GM19395 (cell line): ENCODE measurements at regions not wholly inside any gene's neighbourhood (a gene's known extent, or its start where the extent isn't known, plus 50 kb on each side); places are given as distances from the start of the nearest gene placed in this dataset.
"Not testable (repeated sequence)": the region's sequence is repeated elsewhere in the genome, so short reads cannot be mapped to it uniquely, and the experiment has no call there.

ENCODE experiments used
- ATAC-seq: cut with Tn5 transposase; IDR thresholded peaks from one replicate; pipeline ENCODE4 v1.9.1; 2021; ENCODE audit warnings: mild to moderate bottlenecking, moderate library complexity; ENCODE audit not compliant: unreplicated experiment

DNA sequence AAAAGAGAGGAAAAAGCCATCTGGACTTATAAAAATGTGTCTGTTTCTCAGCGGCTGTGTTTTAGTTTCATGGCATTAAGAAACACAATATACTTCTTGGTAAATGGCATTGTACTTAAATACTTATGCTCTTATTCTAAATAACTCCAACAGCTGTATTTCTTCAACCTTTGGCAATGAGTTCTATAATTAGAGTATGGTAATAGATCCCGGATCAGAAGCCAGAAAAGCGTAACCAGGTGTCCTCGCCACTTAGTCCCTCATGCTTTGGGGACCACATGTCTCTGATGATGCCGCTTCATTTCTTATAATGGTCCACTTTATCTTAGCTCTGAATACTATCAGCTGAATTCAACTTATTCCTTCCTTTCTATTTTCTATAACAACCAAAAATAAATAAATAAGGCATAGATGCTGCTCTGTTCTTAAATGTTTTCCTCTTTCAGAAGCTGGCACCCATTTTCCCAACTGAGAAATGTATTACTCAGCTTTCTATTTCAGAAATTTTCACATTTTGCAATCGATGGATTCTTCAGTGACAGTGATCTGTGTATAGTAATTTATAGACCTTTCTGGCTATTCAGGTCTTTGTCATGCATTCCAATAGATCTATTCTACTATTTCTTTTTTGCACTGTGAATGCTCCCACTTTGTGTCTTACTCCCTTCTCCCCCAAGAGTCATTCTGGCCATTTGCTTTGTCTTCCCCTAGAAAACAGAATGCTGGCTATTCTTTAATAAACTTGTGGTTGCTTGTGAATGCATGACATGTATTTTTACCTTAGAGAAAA, 87.6 kb upstream of the KBTBD8 start:
- ATAC-seq, result no peak

DNA sequence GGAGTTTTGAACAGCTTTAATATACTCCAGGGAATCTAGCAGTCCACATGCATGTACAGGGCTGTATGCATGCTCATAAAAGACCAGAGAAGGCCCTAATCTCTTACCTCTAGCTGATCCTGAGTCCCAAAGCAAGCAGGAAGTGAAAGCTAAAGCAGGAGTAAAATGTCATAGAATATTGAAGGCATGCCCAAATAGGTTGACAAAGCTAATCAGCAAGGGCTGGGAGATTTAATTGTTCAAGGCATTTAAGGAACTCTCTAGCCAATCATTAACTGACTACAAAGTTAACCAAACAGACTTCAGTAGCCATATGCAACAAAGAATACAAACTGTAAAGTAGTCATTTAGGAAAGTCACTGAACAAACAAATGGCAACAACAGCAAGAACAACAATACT, 85.8 kb upstream of the KBTBD8 start:
- ATAC-seq, result no peak

DNA sequence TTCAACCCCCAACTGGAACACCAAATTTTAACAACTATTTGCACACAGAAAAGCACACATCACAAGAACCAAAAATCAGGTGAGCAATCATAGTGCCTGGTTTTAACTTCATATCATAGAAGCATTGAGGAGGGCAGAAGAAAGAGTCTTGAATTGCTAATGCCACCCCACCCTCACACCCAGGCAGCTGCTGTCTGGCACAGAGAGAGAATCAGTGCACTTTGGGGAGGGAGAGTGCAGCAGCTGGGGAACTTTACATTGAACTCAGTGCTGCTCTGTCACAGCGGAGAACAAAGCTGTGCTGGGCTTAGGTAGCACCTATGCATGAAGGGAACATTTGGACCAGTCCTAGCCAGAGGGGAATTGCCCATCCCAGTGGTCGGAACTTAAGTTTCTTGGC, 76.0 kb upstream of the KBTBD8 start:
- ATAC-seq, result no peak

DNA sequence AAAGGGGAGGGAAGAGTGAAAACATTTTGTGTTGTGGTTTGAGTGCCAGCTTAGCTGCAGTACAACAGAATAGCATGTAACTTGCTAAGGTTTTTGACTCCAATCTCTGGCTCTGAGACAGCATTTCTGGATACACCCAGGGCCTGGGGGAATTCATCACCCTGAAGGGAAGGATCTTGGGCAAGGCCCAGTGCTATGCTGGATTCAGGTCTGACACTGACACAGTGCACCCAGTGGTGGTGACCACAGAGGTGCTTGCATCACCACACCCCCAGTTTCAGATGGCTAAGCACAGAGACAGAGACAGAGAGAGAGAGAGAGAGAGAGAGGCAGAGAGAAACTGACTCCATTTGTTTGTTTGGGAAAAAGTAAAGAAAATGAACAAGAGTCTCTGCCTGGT, 74.1 kb upstream of the KBTBD8 start:
- no peak for ATAC-seq

DNA sequence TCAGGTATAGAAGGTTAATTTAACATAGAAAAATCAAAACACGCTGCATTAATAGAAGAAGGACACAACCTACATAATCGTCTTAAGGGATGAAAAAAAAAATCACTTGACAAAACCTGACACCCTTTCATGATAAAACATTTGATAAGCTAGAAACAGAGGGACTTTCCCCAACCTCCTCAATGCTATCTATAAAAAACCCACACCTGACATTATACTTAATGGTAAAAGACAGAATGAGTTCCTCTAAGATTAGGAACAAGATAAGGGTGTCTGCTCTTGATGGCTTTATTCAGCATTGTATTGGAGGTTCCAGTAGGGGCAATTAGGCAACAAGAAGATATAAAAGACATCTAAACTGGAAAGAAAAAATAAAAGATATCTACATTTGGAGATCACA, 69.9 kb upstream of the KBTBD8 start:
- ATAC-seq, result no peak

DNA sequence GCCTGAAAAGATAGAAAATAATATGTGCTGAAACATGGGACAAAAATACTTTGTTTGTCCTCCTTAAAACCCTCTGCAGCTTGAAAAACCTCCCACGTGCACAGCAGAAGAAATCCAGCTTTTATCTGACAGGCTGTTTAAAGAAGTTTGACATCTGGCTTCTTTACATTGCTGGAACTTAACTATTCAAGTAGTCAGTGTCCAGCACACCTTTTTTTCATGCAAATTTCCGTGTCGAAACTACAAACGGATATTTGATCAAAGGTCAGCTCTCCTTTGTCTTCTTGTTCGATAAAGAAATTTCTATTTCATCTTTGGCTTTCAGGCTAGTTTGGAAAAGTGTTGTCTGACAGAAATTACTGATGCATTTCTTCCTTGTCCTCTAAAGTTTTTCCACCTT, 66.8 kb upstream of the KBTBD8 start:
- no peak for ATAC-seq

DNA sequence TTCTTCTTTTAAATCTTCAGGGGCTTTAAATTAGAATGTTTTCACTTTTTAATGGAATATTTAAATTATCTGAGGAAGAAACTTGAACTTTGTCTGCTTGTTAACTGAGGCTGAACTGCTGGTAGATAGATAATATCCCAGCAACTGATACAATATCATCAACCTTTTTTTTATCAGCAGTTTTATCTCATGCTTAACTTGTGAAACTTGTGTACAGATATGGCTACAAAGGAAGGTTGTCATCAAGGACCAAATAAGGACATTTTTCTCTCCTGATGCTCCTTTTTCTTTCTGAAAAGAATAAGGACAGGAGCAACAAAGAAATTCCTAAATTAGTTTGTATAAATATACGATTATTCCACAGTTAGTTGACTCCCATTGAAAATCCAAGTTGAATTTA, 66.4 kb upstream of the KBTBD8 start:
- no peak for ATAC-seq

DNA sequence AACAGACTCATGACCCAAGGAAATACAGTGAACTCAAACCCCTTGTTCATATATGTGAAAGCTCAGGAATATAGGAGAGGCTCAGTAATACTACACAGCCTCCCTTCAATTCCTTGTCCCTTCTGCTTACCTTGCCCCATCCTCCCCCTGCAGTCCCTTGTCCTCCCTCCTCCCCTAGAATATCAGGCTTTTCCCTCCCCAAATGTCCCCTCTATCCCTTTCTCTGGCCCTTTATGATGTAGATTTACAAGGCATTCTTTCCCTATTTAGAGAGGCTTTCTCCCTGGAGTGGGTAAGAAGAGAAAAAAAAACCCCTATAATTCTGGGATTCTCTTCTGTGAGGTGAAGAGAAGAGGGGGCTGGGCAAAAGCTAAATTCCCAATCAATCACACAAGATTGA, 64.9 kb upstream of the KBTBD8 start:
- ATAC-seq, result no peak

DNA sequence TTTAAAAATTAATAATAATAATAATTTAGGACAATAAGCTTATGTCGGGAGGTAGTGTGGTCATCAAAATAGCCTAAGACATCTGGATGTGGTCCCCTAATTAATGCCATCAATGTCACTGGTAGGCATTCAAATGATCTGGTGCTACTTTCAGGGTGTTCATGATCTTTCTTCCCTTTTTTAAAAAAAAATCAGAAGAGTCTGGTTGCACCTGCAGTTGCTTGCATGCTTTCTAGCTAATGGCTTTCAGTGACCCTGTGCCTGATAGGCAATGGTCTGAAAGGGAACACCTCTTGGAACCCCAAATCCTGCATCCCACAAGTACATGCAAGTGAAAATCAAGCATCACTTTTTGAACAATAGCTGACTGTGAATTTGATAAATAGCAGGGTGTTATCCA, 64.1 kb upstream of the KBTBD8 start:
- ATAC-seq, result no peak

DNA sequence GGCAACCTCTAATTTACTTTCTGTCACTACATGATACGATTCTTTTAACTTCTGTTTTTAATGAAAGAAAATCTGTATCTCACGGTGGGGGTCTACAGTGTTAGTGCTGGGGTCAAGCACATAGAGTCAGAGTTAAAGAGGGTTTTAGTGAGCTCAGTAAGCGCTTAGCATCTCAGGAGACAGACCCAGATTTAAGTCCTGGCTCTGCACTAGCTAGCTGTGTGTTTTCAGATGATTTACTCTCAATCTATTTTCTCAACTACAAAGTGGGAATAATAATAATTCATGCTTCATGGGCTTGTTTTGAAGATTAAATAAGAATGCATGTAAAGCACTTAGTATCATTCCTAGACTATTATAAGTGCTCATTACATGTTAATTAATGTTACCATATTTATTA, 63.4 kb upstream of the KBTBD8 start:
- no peak for ATAC-seq

DNA sequence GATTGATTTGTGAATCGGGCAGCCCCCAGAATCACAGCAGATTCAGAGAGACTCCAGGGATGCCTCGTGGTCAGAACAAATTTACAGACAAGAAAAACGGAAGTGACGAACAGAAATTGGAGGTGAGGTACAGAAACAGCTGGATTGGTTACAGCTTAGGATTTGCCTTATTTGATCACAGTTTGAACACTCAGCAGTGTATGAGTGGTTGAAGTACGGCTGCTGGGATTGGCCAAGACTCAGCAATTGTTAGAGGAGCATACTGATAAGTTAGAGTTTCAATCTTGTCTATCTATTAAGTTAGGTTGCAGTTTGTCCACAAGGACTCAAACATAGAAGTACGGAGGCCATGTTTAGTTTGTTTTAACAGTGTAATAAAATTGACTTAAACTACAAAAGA, 61.1 kb upstream of the KBTBD8 start:
- ATAC-seq, result not testable (repeated sequence)

DNA sequence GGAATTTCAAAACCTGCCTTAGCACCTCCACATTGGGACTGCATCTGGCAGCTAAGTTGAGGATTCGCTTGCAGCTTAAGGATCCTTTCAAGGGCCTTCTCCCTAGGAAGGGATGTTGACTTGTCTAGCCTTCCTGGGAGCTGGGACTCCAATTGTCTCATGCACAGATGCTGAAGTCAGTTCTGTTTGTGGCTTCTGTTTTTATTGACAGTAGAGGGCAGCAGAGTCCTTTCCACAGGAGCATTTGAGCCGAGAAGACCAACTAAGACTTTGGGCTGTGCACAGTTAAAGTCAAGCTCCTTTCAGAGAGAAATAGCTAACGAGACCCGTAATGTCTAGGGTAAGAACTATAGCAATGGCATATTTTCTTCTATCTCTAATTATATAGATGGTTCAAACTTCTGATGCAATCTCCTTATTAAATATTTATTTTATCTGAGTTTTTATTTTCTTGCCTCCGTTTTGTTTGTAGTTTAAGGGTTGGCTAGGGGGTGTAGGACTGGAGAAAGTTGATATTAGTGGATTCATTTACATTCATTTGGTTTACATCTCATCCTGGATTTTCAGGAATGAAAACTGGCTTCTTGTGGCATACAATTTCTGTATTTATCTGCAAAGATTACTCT, 59.7 kb upstream of the KBTBD8 start:
- ATAC-seq, result peak; percentile 92

DNA sequence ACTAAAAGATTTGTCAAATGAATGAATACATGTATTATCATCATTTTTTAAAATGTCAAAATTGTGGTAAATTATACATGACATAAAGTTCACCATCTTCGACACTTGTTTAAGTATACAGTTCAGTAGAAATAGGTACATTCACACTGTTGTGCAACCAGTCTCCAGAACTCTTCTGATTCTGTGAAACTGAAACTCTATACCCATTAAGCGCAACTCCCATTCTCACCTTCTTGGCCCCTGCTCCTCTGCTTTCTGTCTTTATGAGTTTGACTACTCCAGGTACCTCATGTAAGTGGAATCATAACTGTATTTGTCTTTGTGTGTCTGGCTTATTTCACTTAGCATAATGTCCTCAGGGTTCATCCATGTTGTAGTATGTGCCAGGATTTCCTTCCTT, 50.1 kb upstream of the KBTBD8 start:
- no peak for ATAC-seq
